ENCODE measurements at regions not wholly inside any gene's neighbourhood (a gene's known extent, or its start where the extent isn't known, plus 50 kb on each side); places are given as distances from the start of the nearest gene placed in this dataset.
A peak's percentile ranks its signal among the peaks of the same experiment; 100 is the strongest.

DNA sequence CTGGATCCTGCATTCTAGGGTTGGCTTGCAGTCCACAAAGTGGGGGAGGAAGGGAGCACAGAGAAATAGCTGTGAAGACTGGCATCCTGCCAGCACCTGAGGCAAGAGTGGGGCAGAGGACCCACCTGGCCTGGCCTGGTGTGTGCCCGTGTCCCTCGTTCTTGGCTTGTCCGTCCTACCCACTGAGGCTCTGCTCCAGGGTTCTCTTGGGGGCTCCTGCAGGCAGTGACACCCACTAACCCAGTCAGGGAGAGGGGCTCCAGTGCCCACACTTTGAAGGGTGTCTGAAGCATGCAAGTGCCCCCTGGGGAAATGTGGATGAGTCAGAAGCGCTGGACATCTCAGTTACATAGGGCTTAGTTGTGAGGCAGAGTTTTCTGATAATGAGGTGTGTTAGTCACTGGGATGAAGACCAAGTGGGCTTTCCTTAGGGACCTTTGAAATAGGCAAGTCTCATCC, 79.4 kb downstream of the SLC4A3 start:
- no peak overlapping the region for H2AK5ac ChIP-seq (ENCODE audit: insufficient read length, low read length)
- H4K8ac ChIP-seq (replicated peaks; ENCODE audit: insufficient read length, low read depth, low read length): no peak overlapping the region
- no peak overlapping the region for H2AFZ ChIP-seq (ENCODE audit: low read length)
- H2BK12ac ChIP-seq (ENCODE audit: insufficient read length, low read depth, low read length): no peak overlapping the region
- no peak overlapping the region for H4K91ac ChIP-seq (ENCODE audit: insufficient read length, low read depth, low read length)
- no peaks in the 10 kb centered on the region for H3K79me1 ChIP-seq (ENCODE audit: insufficient read depth, low read depth, low read length, poor library complexity, severe bottlenecking)
- no peak overlapping the region for H3T11ph ChIP-seq (ENCODE audit: low read length)
- no CpG with 5 or more reads among the region's 4 CpGs for WGBS (ENCODE audit: extremely low coverage, insufficient read length, low lambda C conversion rate)
- Mint-ChIP-seq H3K36me3 (ENCODE audit: insufficient read depth in 1 of 3, low read depth in 3 of 3) (no peaks in the 10 kb centered on the region; a peak in 2 of 7 replicates), H3K4me3 (no peak overlapping the region; a peak in 1 of 5 replicates), H3K27me3 (ENCODE audit: low read depth) (peaks cover 36% of the 10 kb centered on the region), H3K4me1 (peaks cover 41 to 49% of the 10 kb centered on the region in 2 experiments), H3K27ac (0 out of 7 replicates have a peak overlapping the region, but pooled peaks of 2 of the 3 experiments have one; percentile 2 to 5), H3K9me3 (no peaks in the 10 kb centered on the region; a peak in 3 of 5 replicates)
- TF ChIP-seq CTCF (conservative IDR thresholded peaks at IDR 0.05): no peak
- no peak overlapping the region for H3K4ac ChIP-seq (ENCODE audit: low read depth, low read length)
- no peak overlapping the region for H3K14ac ChIP-seq (ENCODE audit: insufficient read depth, low read length)
- H3K4me2 ChIP-seq (ENCODE audit: insufficient read depth, insufficient read length, low read length): no peak overlapping the region
- no peak overlapping the region for H2BK20ac ChIP-seq (ENCODE audit: low read depth, low read length, poor library complexity, severe bottlenecking)
- no peak for DNase-seq
- no peaks in the 10 kb centered on the region for H3K9me3 ChIP-seq (ENCODE audit: control insufficient read depth, low read depth, low read length)
- no peak overlapping the region for H3K27ac ChIP-seq (ENCODE audit: insufficient read length, low read depth, low read length)
- no peaks in the 10 kb centered on the region for H3K79me2 ChIP-seq (ENCODE audit: insufficient read depth, low read length)
- H2BK15ac ChIP-seq (ENCODE audit: low read depth, low read length): no peak overlapping the region
- no peaks in the 10 kb centered on the region for H3K23me2 ChIP-seq (ENCODE audit: insufficient read length, low read depth, low read length, poor library complexity, severe bottlenecking)
- no peak overlapping the region for H2BK120ac ChIP-seq (ENCODE audit: low read depth, low read length, poor library complexity, severe bottlenecking)
- no peak overlapping the region for H3K23ac ChIP-seq (ENCODE audit: insufficient read length, low read depth, low read length)
- no peaks in the 10 kb centered on the region for H3K27me3 ChIP-seq (ENCODE audit: insufficient read depth, low read length)
- peaks cover 11% of the 10 kb centered on the region; the same call in 1 of the 2 replicates for H3K4me1 ChIP-seq (ENCODE audit: insufficient read depth, low read length)
- no peak overlapping the region for H4K5ac ChIP-seq (ENCODE audit: insufficient read length, low read depth, low read length)
- H4K20me1 ChIP-seq (ENCODE audit: control insufficient read depth, insufficient read depth, insufficient read length): no peaks in the 10 kb centered on the region
- no peak overlapping the region for H3K56ac ChIP-seq (ENCODE audit: insufficient read length, low read depth, low read length)
- no peak overlapping the region for H3K18ac ChIP-seq (ENCODE audit: insufficient read length, low read depth, low read length)
- H2BK5ac ChIP-seq (ENCODE audit: insufficient read length, low read length): no peak overlapping the region
- H3K9ac ChIP-seq (ENCODE audit: extremely low read depth, insufficient read length, low read length): no peak overlapping the region
